A549 (cell line): ENCODE measurements at regions not wholly inside any gene's neighbourhood (a gene's known extent, or its start where the extent isn't known, plus 50 kb on each side); places are given as distances from the start of the nearest gene placed in this dataset.

Experiments
- ATAC-seq, 2 experiments: fragments of 200-7000 bp in 1 of 2; fragments of >200 bp in 1 of 2; cut with Nextera tagmentation in 1 of 2; cut with Tn5 transposase in 1 of 2; 3 replicates each; pipeline versions ENCODE4 v1.8.0 to v1.9.1; 2018 to 2020; ENCODE audit warnings: mild to moderate bottlenecking in 1 of 2, moderate library complexity in 1 of 2
- CTCF ChIA-PET: fragments of 300-600 bp; sonication (Branson Sonifier 250); formaldehyde crosslinking; extraction: SDS; loops from one replicate; lab custom pipeline; 2021; ENCODE audit warnings: antibody characterized with exemption, inconsistent platforms; lab: Yijun Ruan, JAX
- POLR2A ChIA-PET: fragments of 350-600 bp; formaldehyde crosslinking; extraction: SDS; loops from one replicate; lab custom pipeline; 2021; ENCODE audit warnings: antibody characterized with exemption, inconsistent platforms; lab: Yijun Ruan, JAX
- DNase-seq, 2 experiments: peaks; one replicate each; pipeline versions ENCODE4 v3.0.0 to v3.0.0-alpha.2; 2011 to 2016; ENCODE audit warnings: low read depth in 1 of 2, low spot score in 1 of 2
- FAIRE-seq: peaks from 2 replicates; lab custom pipeline; 2011; peaks lifted over from hg19 to GRCh38; lab: Jason Lieb, UNC
- H3K27ac ChIP-seq, 2 experiments: fragments of >200 bp; sonication (Bioruptor Twin); formaldehyde crosslinking; 3 replicates each; pipeline ENCODE4 v1.5.1; 2016 to 2017
- H3K4me1 ChIP-seq: fragments of >200 bp; sonication (Bioruptor Twin); formaldehyde crosslinking; 3 replicates; pipeline ENCODE4 v1.6.1; 2016
- H3K4me2 ChIP-seq: fragments of >200 bp; sonication (Bioruptor Twin); formaldehyde crosslinking; 3 replicates; pipeline ENCODE4 v1.6.1; 2016
- H3K4me3 ChIP-seq: fragments of >200 bp; sonication (Bioruptor Twin); formaldehyde crosslinking; 3 replicates; pipeline ENCODE4 v1.5.1; 2016
- H3K9me3 ChIP-seq: fragments of >200 bp; sonication (Bioruptor Twin); formaldehyde crosslinking; 3 replicates; pipeline ENCODE4 v1.6.1; 2016
- CBX2 ChIP-seq: fragments of 200-600 bp; sonication (generic); IDR thresholded peaks from 2 replicates; pipeline ENCODE4 v1.6.1; 2016; ENCODE audit warnings: low read depth, mild to moderate bottlenecking, borderline replicate concordance
- CBX8 ChIP-seq: fragments of 200-600 bp; sonication (generic); IDR thresholded peaks from 2 replicates; pipeline ENCODE4 v1.6.1; 2016
- CEBPB ChIP-seq, 2 experiments: fragments of >200 bp in 1 of 2; sonication (Bioruptor Twin) in 1 of 2; formaldehyde crosslinking in 1 of 2; IDR thresholded peaks; 2 replicates each; pipeline ENCODE4 v1.6.1; 2012 to 2016
- EHMT2 ChIP-seq: fragments of 200-600 bp; sonication (generic); IDR thresholded peaks from 2 replicates; pipeline ENCODE4 v1.6.1; 2016; ENCODE audit warnings: antibody characterized with exemption, low read depth, mild to moderate bottlenecking, moderate library complexity
- EP300 ChIP-seq, 2 experiments: fragments of >200 bp; sonication (Bioruptor Twin); formaldehyde crosslinking; IDR thresholded peaks; 2 replicates in 1 of 2; 3 replicates in 1 of 2; pipeline ENCODE4 v1.6.1; 2016 to 2017
- FOSL2 ChIP-seq, 2 experiments: fragments of 450-650 bp in 1 of 2; fragments of >200 bp in 1 of 2; sonication (Bioruptor Twin) in 1 of 2; formaldehyde crosslinking; IDR thresholded peaks; 2 replicates each; pipeline versions ENCODE4 v1.5.0 to v1.6.1; 2016 to 2020; ENCODE audit warnings: mild to moderate bottlenecking in 1 of 2, moderate library complexity in 1 of 2
- GATA3 ChIP-seq: IDR thresholded peaks from 2 replicates; pipeline ENCODE4 v1.6.1; 2012; ENCODE audit warnings: borderline replicate concordance
- HDAC2 ChIP-seq: fragments of 200-600 bp; sonication (generic); IDR thresholded peaks from 2 replicates; pipeline ENCODE4 v1.6.1; 2016
- HOXB13 ChIP-seq: fragments of 250-450 bp; sonication (Bioruptor Pico); IDR thresholded peaks from 2 replicates; pipeline ENCODE4 v1.5.0; 2020; ENCODE audit warnings: low read depth, mild to moderate bottlenecking, moderate library complexity
- KDM5A ChIP-seq: fragments of 200-600 bp; sonication (generic); IDR thresholded peaks from 2 replicates; pipeline ENCODE4 v1.6.1; 2016; ENCODE audit warnings: antibody characterized with exemption, mild to moderate bottlenecking
- MAFK ChIP-seq: fragments of 450-650 bp; IDR thresholded peaks from 2 replicates; pipeline ENCODE4 v1.6.1; 2014; ENCODE audit not compliant: partially characterized antibody
- MAZ ChIP-seq: fragments of 150-350 bp; IDR thresholded peaks from 2 replicates; pipeline ENCODE4 v1.6.1; 2014; ENCODE audit warnings: antibody characterized with exemption, low read depth, low read length, borderline replicate concordance
- MYC ChIP-seq: IDR thresholded peaks from 2 replicates; pipeline ENCODE4 v1.6.1; 2012; ENCODE audit warnings: mild to moderate bottlenecking, inconsistent platforms, low read length, improper control_type of control experiment, borderline replicate concordance
- NPAS2 ChIP-seq: fragments of 250-450 bp; sonication (Bioruptor Pico); IDR thresholded peaks from 2 replicates; pipeline ENCODE4 v1.8.0; 2022; ENCODE audit warnings: mild to moderate bottlenecking, moderate library complexity, borderline replicate concordance
- NR3C1 ChIP-seq: fragments of >200 bp; sonication (Bioruptor Twin); formaldehyde crosslinking; IDR thresholded peaks from 3 replicates; pipeline ENCODE4 v1.6.1; 2017
- PHF8 ChIP-seq: fragments of 200-600 bp; sonication (generic); IDR thresholded peaks from 2 replicates; pipeline ENCODE4 v1.6.1; 2016; ENCODE audit warnings: low read depth, mild to moderate bottlenecking, antibody characterized with exemption, moderate library complexity, borderline replicate concordance
- POLR2A ChIP-seq: IDR thresholded peaks from 2 replicates; pipeline ENCODE4 v1.6.1; 2012; ENCODE audit warnings: mild to moderate bottlenecking, low read length
- POLR2AphosphoS2 ChIP-seq: conservative IDR thresholded peaks from 2 replicates; pipeline ENCODE4 v1.6.1; 2012; ENCODE audit warnings: low read length, improper control_type of control experiment, inconsistent platforms
- RCOR1 ChIP-seq: fragments of 150-350 bp; IDR thresholded peaks from 2 replicates; pipeline ENCODE4 v1.6.1; 2014; ENCODE audit warnings: antibody characterized with exemption, low read length, low read depth
- SREBF2 ChIP-seq: fragments of 450-650 bp; IDR thresholded peaks from 2 replicates; pipeline ENCODE4 v1.6.1; 2014; ENCODE audit warnings: mild to moderate bottlenecking, moderate library complexity
- TP53 ChIP-seq: fragments of 250-450 bp; sonication (Bioruptor Pico); IDR thresholded peaks from 2 replicates; pipeline ENCODE4 v1.5.0; 2021; ENCODE audit warnings: mild to moderate bottlenecking, moderate library complexity
- WGBS: methylation state at CpG from one replicate; pipeline ENCODE4 v1.1.6; 2017; ENCODE audit errors: missing lambda C conversion rate; 5-methylcytosine and 5-hydroxymethylcytosine counted together
- TF ChIP-seq, protein P1 (sequence below): fragments of 200-600 bp; sonication (generic); IDR thresholded peaks from 2 replicates; pipeline ENCODE4 v1.6.1; 2016; ENCODE audit warnings: antibody characterized with exemption, mild to moderate bottlenecking, moderate library complexity
- TF ChIP-seq, protein P2 (sequence below): IDR thresholded peaks from 2 replicates; pipeline ENCODE4 v1.6.1; 2012
- TF ChIP-seq, protein P3 (sequence below): fragments of 250-450 bp; sonication (Bioruptor Pico); IDR thresholded peaks from 2 replicates; pipeline ENCODE4 v1.5.0; 2020; ENCODE audit warnings: low read depth, mild to moderate bottlenecking, moderate library complexity
- TF ChIP-seq, protein P4 (sequence below): fragments of >200 bp; sonication (Bioruptor Twin); formaldehyde crosslinking; IDR thresholded peaks from 3 replicates; pipeline ENCODE4 v1.5.1; 2016
- TF ChIP-seq, protein P5 (sequence below): fragments of 150-350 bp; IDR thresholded peaks from 2 replicates; pipeline ENCODE4 v1.6.1; 2014; ENCODE audit warnings: low read depth, mild to moderate bottlenecking, low read length

DNA sequence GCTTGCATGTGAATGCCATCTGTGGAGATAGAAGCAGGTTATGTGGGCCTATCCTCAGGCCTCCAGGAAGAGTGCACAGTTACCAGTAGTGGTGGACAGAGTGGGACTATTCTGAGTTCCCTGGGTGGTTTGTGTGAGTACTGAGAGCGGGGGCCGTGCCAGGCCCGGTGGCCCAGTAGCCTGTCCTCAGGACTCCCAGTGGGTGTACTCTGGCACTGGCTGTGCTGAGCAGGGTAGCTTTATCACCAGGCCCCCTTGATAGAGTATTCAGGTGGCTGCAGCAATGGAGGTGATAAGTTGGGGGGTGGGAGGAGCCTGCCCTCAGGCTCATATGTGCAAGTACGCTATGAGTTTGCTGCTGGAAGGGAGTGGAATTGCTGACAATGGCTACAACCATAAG, 979.0 kb upstream of the PIK3C3 start (continued):
- TF ChIP-seq, protein P1, sequence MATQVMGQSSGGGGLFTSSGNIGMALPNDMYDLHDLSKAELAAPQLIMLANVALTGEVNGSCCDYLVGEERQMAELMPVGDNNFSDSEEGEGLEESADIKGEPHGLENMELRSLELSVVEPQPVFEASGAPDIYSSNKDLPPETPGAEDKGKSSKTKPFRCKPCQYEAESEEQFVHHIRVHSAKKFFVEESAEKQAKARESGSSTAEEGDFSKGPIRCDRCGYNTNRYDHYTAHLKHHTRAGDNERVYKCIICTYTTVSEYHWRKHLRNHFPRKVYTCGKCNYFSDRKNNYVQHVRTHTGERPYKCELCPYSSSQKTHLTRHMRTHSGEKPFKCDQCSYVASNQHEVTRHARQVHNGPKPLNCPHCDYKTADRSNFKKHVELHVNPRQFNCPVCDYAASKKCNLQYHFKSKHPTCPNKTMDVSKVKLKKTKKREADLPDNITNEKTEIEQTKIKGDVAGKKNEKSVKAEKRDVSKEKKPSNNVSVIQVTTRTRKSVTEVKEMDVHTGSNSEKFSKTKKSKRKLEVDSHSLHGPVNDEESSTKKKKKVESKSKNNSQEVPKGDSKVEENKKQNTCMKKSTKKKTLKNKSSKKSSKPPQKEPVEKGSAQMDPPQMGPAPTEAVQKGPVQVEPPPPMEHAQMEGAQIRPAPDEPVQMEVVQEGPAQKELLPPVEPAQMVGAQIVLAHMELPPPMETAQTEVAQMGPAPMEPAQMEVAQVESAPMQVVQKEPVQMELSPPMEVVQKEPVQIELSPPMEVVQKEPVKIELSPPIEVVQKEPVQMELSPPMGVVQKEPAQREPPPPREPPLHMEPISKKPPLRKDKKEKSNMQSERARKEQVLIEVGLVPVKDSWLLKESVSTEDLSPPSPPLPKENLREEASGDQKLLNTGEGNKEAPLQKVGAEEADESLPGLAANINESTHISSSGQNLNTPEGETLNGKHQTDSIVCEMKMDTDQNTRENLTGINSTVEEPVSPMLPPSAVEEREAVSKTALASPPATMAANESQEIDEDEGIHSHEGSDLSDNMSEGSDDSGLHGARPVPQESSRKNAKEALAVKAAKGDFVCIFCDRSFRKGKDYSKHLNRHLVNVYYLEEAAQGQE, result no peak
- TF ChIP-seq CBX8, result no peak
- TF ChIP-seq, protein P2, sequence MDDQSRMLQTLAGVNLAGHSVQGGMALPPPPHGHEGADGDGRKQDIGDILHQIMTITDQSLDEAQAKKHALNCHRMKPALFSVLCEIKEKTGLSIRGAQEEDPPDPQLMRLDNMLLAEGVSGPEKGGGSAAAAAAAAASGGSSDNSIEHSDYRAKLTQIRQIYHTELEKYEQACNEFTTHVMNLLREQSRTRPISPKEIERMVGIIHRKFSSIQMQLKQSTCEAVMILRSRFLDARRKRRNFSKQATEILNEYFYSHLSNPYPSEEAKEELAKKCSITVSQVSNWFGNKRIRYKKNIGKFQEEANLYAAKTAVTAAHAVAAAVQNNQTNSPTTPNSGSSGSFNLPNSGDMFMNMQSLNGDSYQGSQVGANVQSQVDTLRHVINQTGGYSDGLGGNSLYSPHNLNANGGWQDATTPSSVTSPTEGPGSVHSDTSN, result no peak

DNA sequence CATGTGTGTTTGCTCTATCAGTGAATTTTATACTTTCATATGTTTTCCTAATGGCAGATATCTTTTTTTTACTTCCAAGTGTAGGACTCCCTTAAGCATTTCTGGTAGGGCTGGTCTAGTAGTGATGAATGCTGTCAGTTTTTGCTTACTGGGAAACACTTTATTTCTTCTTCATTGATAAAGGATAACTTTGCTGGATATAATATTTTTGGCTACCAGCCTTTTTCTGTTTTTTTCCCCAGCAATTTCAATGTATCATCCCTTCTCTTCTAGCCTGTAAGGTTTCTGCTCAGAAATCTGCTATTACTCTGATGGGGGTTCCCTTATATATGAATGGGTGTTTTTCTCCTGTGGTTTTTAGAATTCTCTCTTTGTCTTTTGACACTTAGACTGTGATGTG, 980.6 kb upstream of the PIK3C3 start:
- H3K9me3 ChIP-seq, result no peaks in the 10 kb centered on the region
- no peak for TF ChIP-seq EHMT2
- no peak for TF ChIP-seq CBX8
- no peak for TF ChIP-seq PHF8
- no peak for TF ChIP-seq NR3C1
- TF ChIP-seq CBX2, result no peak
- no peak for TF ChIP-seq POLR2AphosphoS2
- no peak for TF ChIP-seq MAFK
- no peak for TF ChIP-seq MAZ
- TF ChIP-seq, protein P3, sequence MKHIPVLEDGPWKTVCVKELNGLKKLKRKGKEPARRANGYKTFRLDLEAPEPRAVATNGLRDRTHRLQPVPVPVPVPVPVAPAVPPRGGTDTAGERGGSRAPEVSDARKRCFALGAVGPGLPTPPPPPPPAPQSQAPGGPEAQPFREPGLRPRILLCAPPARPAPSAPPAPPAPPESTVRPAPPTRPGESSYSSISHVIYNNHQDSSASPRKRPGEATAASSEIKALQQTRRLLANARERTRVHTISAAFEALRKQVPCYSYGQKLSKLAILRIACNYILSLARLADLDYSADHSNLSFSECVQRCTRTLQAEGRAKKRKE, result no peak
- TF ChIP-seq RCOR1, result no peak
- TF ChIP-seq SREBF2, result no peak
- TF ChIP-seq TP53 (CRISPR knock-in tag), result no peak
- DNase-seq, result no peak
- POLR2A ChIA-PET, result no interaction called here
- no peak overlapping the region for H3K4me2 ChIP-seq
- no peak for ATAC-seq
- H3K4me1 ChIP-seq, result no peaks in the 10 kb centered on the region
- H3K4me3 ChIP-seq, result no peak overlapping the region
- CTCF ChIA-PET, result no interaction called here
- no peak overlapping the region for H3K27ac ChIP-seq
- FAIRE-seq, result no peak

DNA sequence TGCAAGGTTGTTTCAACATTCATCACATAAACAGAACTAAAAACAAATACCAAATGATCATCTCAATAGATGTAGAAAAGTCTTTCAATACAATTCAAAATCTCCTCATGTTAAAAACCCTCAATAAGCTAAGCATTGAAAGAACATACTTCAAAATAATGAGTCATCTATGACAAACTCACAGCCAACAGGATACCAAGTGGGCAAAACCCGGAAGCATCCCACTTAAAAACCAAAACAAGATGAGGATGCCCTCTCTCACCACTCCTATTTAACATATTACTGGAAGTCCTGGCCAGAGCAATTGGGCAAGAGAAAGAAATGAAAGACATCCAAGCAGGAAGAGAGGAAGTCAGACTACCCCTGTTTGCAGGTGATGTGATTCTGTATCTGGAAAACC, 992.2 kb upstream of the PIK3C3 start:
- WGBS, result 0% methylated on average over 1 of the region's 1 CpG
- DNase-seq (no peak), ATAC-seq (no peak), FAIRE-seq (no peak)
- Histone ChIP-seq H3K4me2 (no peak overlapping the region), H3K4me3 (no peak overlapping the region), H3K4me1 (no peaks in the 10 kb centered on the region), H3K9me3 (no peaks in the 10 kb centered on the region), H3K27ac (no peak overlapping the region)
- ChIA-PET POLR2A (no interaction called here), CTCF (no interaction called here)
- TF ChIP-seq POLR2A (no peak), KDM5A (no peak), HOXB13 (CRISPR knock-in tag) (no peak), FOSL2 (IDR thresholded peaks at IDR 0.05) (no peak), FOSL2 (CRISPR knock-in tag; IDR thresholded peaks at IDR 0.05) (no peak), HDAC2 (no peak), GATA3 (no peak), CEBPB (IDR thresholded peaks at IDR 0.05) (no peak), NPAS2 (no peak), SREBF2 (no peak), TP53 (CRISPR knock-in tag) (no peak), MYC (no peak), EP300 (IDR thresholded peaks at IDR 0.05) (no peak)
- TF ChIP-seq, protein P4, sequence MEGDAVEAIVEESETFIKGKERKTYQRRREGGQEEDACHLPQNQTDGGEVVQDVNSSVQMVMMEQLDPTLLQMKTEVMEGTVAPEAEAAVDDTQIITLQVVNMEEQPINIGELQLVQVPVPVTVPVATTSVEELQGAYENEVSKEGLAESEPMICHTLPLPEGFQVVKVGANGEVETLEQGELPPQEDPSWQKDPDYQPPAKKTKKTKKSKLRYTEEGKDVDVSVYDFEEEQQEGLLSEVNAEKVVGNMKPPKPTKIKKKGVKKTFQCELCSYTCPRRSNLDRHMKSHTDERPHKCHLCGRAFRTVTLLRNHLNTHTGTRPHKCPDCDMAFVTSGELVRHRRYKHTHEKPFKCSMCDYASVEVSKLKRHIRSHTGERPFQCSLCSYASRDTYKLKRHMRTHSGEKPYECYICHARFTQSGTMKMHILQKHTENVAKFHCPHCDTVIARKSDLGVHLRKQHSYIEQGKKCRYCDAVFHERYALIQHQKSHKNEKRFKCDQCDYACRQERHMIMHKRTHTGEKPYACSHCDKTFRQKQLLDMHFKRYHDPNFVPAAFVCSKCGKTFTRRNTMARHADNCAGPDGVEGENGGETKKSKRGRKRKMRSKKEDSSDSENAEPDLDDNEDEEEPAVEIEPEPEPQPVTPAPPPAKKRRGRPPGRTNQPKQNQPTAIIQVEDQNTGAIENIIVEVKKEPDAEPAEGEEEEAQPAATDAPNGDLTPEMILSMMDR, result no peak
- TF ChIP-seq, protein P5, sequence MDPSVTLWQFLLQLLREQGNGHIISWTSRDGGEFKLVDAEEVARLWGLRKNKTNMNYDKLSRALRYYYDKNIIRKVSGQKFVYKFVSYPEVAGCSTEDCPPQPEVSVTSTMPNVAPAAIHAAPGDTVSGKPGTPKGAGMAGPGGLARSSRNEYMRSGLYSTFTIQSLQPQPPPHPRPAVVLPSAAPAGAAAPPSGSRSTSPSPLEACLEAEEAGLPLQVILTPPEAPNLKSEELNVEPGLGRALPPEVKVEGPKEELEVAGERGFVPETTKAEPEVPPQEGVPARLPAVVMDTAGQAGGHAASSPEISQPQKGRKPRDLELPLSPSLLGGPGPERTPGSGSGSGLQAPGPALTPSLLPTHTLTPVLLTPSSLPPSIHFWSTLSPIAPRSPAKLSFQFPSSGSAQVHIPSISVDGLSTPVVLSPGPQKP, result no peak
- TF ChIP-seq, protein P1, result no peak
